ENCODE measurements at regions not wholly inside any gene's neighbourhood (a gene's known extent, or its start where the extent isn't known, plus 50 kb on each side); places are given as distances from the start of the nearest gene placed in this dataset.

DNA sequence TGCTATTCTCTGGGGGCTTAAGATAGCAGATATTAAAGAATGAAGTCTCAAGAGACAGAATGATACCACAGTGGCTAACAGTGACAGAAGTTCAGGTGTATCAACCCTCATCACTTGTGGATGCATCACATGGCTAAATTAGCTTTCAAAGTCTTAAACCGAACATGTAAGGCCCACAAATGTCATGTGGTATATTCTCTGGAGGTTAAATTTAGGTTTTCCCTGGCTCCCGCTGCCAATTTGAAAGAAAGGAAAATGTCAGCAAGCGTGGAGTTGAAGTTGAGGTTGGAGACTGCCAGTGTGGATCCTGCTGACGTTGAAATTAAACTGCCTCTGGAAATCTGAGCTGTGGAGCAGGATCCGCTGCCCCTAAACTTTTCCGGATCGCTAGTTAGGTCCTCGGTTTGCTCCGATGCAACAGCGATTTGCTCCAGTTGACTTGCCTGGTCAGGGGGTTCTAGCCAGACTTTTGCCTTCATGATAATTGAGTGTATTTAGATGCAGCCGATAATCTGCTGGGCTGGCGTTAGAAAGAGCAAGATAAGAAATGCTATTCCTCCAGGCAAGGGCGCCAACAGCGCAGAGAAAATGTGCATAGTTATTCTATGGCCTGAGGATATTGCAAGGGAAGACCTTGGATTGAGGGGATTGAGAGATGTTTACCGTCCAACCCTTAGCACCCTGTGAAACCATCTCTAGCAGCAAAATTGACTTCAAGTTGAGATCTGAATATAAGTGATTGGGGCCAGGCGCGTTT lies 443.9 kb downstream of the TMEM114 start:
- TF ChIP-seq POLR2AphosphoS5 (IDR thresholded peaks at IDR 0.05; ENCODE audit: low read depth, low read length), result no peak
- no peak for TF ChIP-seq REST (IDR thresholded peaks at IDR 0.05; ENCODE audit: insufficient read depth in 1 of 2, low read depth in 2 of 2, low read length in 2 of 2)
- no peak for TF ChIP-seq TAF1 (IDR thresholded peaks at IDR 0.05; ENCODE audit: borderline replicate concordance, insufficient read depth, low read length)
- TF ChIP-seq SIN3A (IDR thresholded peaks at IDR 0.05; ENCODE audit: borderline replicate concordance, insufficient read depth, low read length), result no peak
- TF ChIP-seq FOXP2 (optimal IDR thresholded peaks at IDR 0.05; ENCODE audit: borderline replicate concordance, extremely low read depth, extremely low read length, insufficient read depth), result no peak

Measured in PFSK-1 (cell line).